ENCODE measurements at regions not wholly inside any gene's neighbourhood (a gene's known extent, or its start where the extent isn't known, plus 50 kb on each side); places are given as distances from the start of the nearest gene placed in this dataset.
A peak's percentile ranks its signal among the peaks of the same experiment; 100 is the strongest.

GRCh38 chr5:60229691-60230185 lies 336.2 kb upstream of the PDE4D start:
- Histone ChIP-seq H3K9ac (ENCODE audit: low read depth, low read length) (no peak overlapping the region), H3K4me1 (ENCODE audit: control insufficient read depth, insufficient read depth, low read length) (no peaks in the 10 kb centered on the region), H3K36me3 (ENCODE audit: control insufficient read depth, insufficient read depth, low read length) (no peaks in the 10 kb centered on the region)

GRCh38 chr5:60228676-60229075 lies 335.1 kb upstream of the PDE4D start:
- H3K9me3 ChIP-seq (ENCODE audit: control insufficient read depth, insufficient read depth, low read length): no peaks in the 10 kb centered on the region

More at GRCh38 chr5:60229691-60230185, 336.2 kb upstream of the PDE4D start:
- H3K4me3 ChIP-seq (ENCODE audit: low read depth, low read length): no peak overlapping the region
- H3K9me3 ChIP-seq (ENCODE audit: control insufficient read depth, insufficient read depth, low read length): no peaks in the 10 kb centered on the region
- no peaks in the 10 kb centered on the region for H3K27me3 ChIP-seq (ENCODE audit: control insufficient read depth, insufficient read depth, low read length)

GRCh38 chr5:60226128-60226527 lies 332.6 kb upstream of the PDE4D start:
- Histone ChIP-seq H3K4me1 (ENCODE audit: control insufficient read depth, insufficient read depth, low read length) (no peaks in the 10 kb centered on the region), H3K36me3 (ENCODE audit: control insufficient read depth, insufficient read depth, low read length) (no peaks in the 10 kb centered on the region), H3K9me3 (ENCODE audit: control insufficient read depth, insufficient read depth, low read length) (no peaks in the 10 kb centered on the region), H3K27me3 (ENCODE audit: control insufficient read depth, insufficient read depth, low read length) (no peaks in the 10 kb centered on the region), H3K9ac (ENCODE audit: low read depth, low read length) (no peak overlapping the region), H3K4me3 (ENCODE audit: low read depth, low read length) (no peak overlapping the region)

More at GRCh38 chr5:60228676-60229075, 335.1 kb upstream of the PDE4D start:
- Histone ChIP-seq H3K4me3 (ENCODE audit: low read depth, low read length) (no peak overlapping the region), H3K27me3 (ENCODE audit: control insufficient read depth, insufficient read depth, low read length) (no peaks in the 10 kb centered on the region), H3K36me3 (ENCODE audit: control insufficient read depth, insufficient read depth, low read length) (no peaks in the 10 kb centered on the region), H3K9ac (ENCODE audit: low read depth, low read length) (no peak overlapping the region), H3K4me1 (ENCODE audit: control insufficient read depth, insufficient read depth, low read length) (no peaks in the 10 kb centered on the region)

- no peaks in the 10 kb centered on the region for H3K36me3 ChIP-seq (ENCODE audit: control insufficient read depth, insufficient read depth, low read length)
- no peak overlapping the region for H3K9ac ChIP-seq (ENCODE audit: low read depth, low read length)
- H3K4me3 ChIP-seq (ENCODE audit: low read depth, low read length): no peak overlapping the region
- H3K9me3 ChIP-seq (ENCODE audit: control insufficient read depth, insufficient read depth, low read length): no peaks in the 10 kb centered on the region
- no peaks in the 10 kb centered on the region for H3K4me1 ChIP-seq (ENCODE audit: control insufficient read depth, insufficient read depth, low read length)
- H3K27me3 ChIP-seq (ENCODE audit: control insufficient read depth, insufficient read depth, low read length): no peaks in the 10 kb centered on the region
Observed at GRCh38 chr5:60223342-60223741, 329.8 kb upstream of the PDE4D start.

GRCh38 chr5:60219921-60220320 lies 326.4 kb upstream of the PDE4D start:
- Histone ChIP-seq H3K36me3 (ENCODE audit: control insufficient read depth, insufficient read depth, low read length) (no peaks in the 10 kb centered on the region), H3K4me1 (ENCODE audit: control insufficient read depth, insufficient read depth, low read length) (no peaks in the 10 kb centered on the region)

GRCh38 chr5:60210810-60211209 lies 317.3 kb upstream of the PDE4D start:
- Histone ChIP-seq H3K27me3 (ENCODE audit: control insufficient read depth, insufficient read depth, low read length) (no peaks in the 10 kb centered on the region), H3K9ac (ENCODE audit: low read depth, low read length) (no peak overlapping the region)

More at GRCh38 chr5:60219921-60220320, 326.4 kb upstream of the PDE4D start:
- no peak overlapping the region for H3K9ac ChIP-seq (ENCODE audit: low read depth, low read length)
- no peaks in the 10 kb centered on the region for H3K9me3 ChIP-seq (ENCODE audit: control insufficient read depth, insufficient read depth, low read length)
- no peak overlapping the region for H3K4me3 ChIP-seq (ENCODE audit: low read depth, low read length)
- no peaks in the 10 kb centered on the region for H3K27me3 ChIP-seq (ENCODE audit: control insufficient read depth, insufficient read depth, low read length)

GRCh38 chr5:60209146-60209840 lies 315.8 kb upstream of the PDE4D start:
- Histone ChIP-seq H3K4me3 (ENCODE audit: low read depth, low read length) (no peak overlapping the region), H3K9ac (ENCODE audit: low read depth, low read length) (no peak overlapping the region), H3K27me3 (ENCODE audit: control insufficient read depth, insufficient read depth, low read length) (no peaks in the 10 kb centered on the region), H3K9me3 (ENCODE audit: control insufficient read depth, insufficient read depth, low read length) (no peaks in the 10 kb centered on the region), H3K36me3 (ENCODE audit: control insufficient read depth, insufficient read depth, low read length) (no peaks in the 10 kb centered on the region), H3K4me1 (ENCODE audit: control insufficient read depth, insufficient read depth, low read length) (no peaks in the 10 kb centered on the region)

More at GRCh38 chr5:60210810-60211209, 317.3 kb upstream of the PDE4D start:
- Histone ChIP-seq H3K36me3 (ENCODE audit: control insufficient read depth, insufficient read depth, low read length) (no peaks in the 10 kb centered on the region), H3K4me1 (ENCODE audit: control insufficient read depth, insufficient read depth, low read length) (no peaks in the 10 kb centered on the region), H3K9me3 (ENCODE audit: control insufficient read depth, insufficient read depth, low read length) (no peaks in the 10 kb centered on the region), H3K4me3 (ENCODE audit: low read depth, low read length) (peak overlapping the region; percentile 18)

- Histone ChIP-seq H3K9ac (ENCODE audit: low read depth, low read length) (no peak overlapping the region), H3K9me3 (ENCODE audit: control insufficient read depth, insufficient read depth, low read length) (no peaks in the 10 kb centered on the region), H3K4me1 (ENCODE audit: control insufficient read depth, insufficient read depth, low read length) (no peaks in the 10 kb centered on the region), H3K4me3 (ENCODE audit: low read depth, low read length) (no peak overlapping the region), H3K27me3 (ENCODE audit: control insufficient read depth, insufficient read depth, low read length) (no peaks in the 10 kb centered on the region), H3K36me3 (ENCODE audit: control insufficient read depth, insufficient read depth, low read length) (no peaks in the 10 kb centered on the region)
Observed at GRCh38 chr5:60208716-60209115, 315.2 kb upstream of the PDE4D start.

- H3K4me1 ChIP-seq (ENCODE audit: control insufficient read depth, insufficient read depth, low read length): no peaks in the 10 kb centered on the region
- H3K36me3 ChIP-seq (ENCODE audit: control insufficient read depth, insufficient read depth, low read length): no peaks in the 10 kb centered on the region
- no peaks in the 10 kb centered on the region for H3K9me3 ChIP-seq (ENCODE audit: control insufficient read depth, insufficient read depth, low read length)
- no peak overlapping the region for H3K4me3 ChIP-seq (ENCODE audit: low read depth, low read length)
- no peaks in the 10 kb centered on the region for H3K27me3 ChIP-seq (ENCODE audit: control insufficient read depth, insufficient read depth, low read length)
- no peak overlapping the region for H3K9ac ChIP-seq (ENCODE audit: low read depth, low read length)
Observed at GRCh38 chr5:60207040-60207439, 313.5 kb upstream of the PDE4D start.

- Histone ChIP-seq H3K27me3 (ENCODE audit: control insufficient read depth, insufficient read depth, low read length) (no peaks in the 10 kb centered on the region), H3K4me1 (ENCODE audit: control insufficient read depth, insufficient read depth, low read length) (no peaks in the 10 kb centered on the region), H3K36me3 (ENCODE audit: control insufficient read depth, insufficient read depth, low read length) (no peaks in the 10 kb centered on the region)
Observed at GRCh38 chr5:60206234-60206633, 312.7 kb upstream of the PDE4D start.

GRCh38 chr5:60205071-60205470 lies 311.5 kb upstream of the PDE4D start:
- H3K9me3 ChIP-seq (ENCODE audit: control insufficient read depth, insufficient read depth, low read length): no peaks in the 10 kb centered on the region
- H3K4me1 ChIP-seq (ENCODE audit: control insufficient read depth, insufficient read depth, low read length): no peaks in the 10 kb centered on the region
- H3K4me3 ChIP-seq (ENCODE audit: low read depth, low read length): no peak overlapping the region
- H3K27me3 ChIP-seq (ENCODE audit: control insufficient read depth, insufficient read depth, low read length): no peaks in the 10 kb centered on the region
- H3K9ac ChIP-seq (ENCODE audit: low read depth, low read length): no peak overlapping the region
- H3K36me3 ChIP-seq (ENCODE audit: control insufficient read depth, insufficient read depth, low read length): no peaks in the 10 kb centered on the region

More at GRCh38 chr5:60206234-60206633, 312.7 kb upstream of the PDE4D start:
- no peak overlapping the region for H3K9ac ChIP-seq (ENCODE audit: low read depth, low read length)
- no peak overlapping the region for H3K4me3 ChIP-seq (ENCODE audit: low read depth, low read length)
- H3K9me3 ChIP-seq (ENCODE audit: control insufficient read depth, insufficient read depth, low read length): no peaks in the 10 kb centered on the region

- Histone ChIP-seq H3K4me1 (ENCODE audit: control insufficient read depth, insufficient read depth, low read length) (no peaks in the 10 kb centered on the region), H3K36me3 (ENCODE audit: control insufficient read depth, insufficient read depth, low read length) (no peaks in the 10 kb centered on the region), H3K27me3 (ENCODE audit: control insufficient read depth, insufficient read depth, low read length) (no peaks in the 10 kb centered on the region), H3K4me3 (ENCODE audit: low read depth, low read length) (no peak overlapping the region), H3K9ac (ENCODE audit: low read depth, low read length) (no peak overlapping the region), H3K9me3 (ENCODE audit: control insufficient read depth, insufficient read depth, low read length) (no peaks in the 10 kb centered on the region)
Observed at GRCh38 chr5:60196385-60197113, 303.0 kb upstream of the PDE4D start.

Data from iPS-15b (cell line).